HepG2 (cell line): ENCODE measurements at regions not wholly inside any gene's neighbourhood (a gene's known extent, or its start where the extent isn't known, plus 50 kb on each side); places are given as distances from the start of the nearest gene placed in this dataset.

Source experiments
- ATAC-seq: fragments of 200-7000 bp; cut with Tn5 transposase; 3 replicates; pipeline ENCODE4 v1.9.1; 2020; ENCODE audit warnings: mild to moderate bottlenecking, moderate library complexity
- BruUV-seq: library from RNA; stranded (reverse); fragments of 400-500 nt; replicated peaks from 2 replicates; lab custom pipeline; 2021; lab: Mats Ljungman, UMichigan
- CTCF ChIA-PET: fragments of 300-600 bp; formaldehyde crosslinking; extraction: SDS; loops from one replicate; lab custom pipeline; 2021; ENCODE audit warnings: low total read pairs, inconsistent platforms, low intra/inter-chr PET ratio; lab: Yijun Ruan, JAX
- POLR2A ChIA-PET: fragments of 350-600 bp; sonication (Branson Sonifier 250); formaldehyde crosslinking; loops from one replicate; lab custom pipeline; 2020; ENCODE audit warnings: antibody characterized with exemption, inconsistent platforms; lab: Yijun Ruan, JAX
- DNase-seq: peaks from one replicate; pipeline ENCODE4 v3.0.0-alpha.2; 2015; ENCODE audit warnings: low spot score
- FAIRE-seq: peaks from 3 replicates; lab custom pipeline; 2011; peaks lifted over from hg19 to GRCh38; lab: Jason Lieb, UNC
- H2AFZ ChIP-seq: one replicate; pipeline ENCODE4 v1.6.1; 2011; ENCODE audit warnings: low read length, inconsistent platforms
- H3K27ac ChIP-seq: fragments of 300-600 bp; 3 replicates; pipeline ENCODE4 v1.8.0; 2011; ENCODE audit warnings: mixed run types, mild to moderate bottlenecking, mixed read lengths, low read length, inconsistent platforms; ENCODE audit not compliant: insufficient read depth; ENCODE audit errors: extremely low read length
- H3K27me3 ChIP-seq, 2 experiments: fragments of 200-600 bp in 1 of 2; 2 replicates in 1 of 2; 3 replicates in 1 of 2; pipeline versions ENCODE4 v1.6.0 to v1.8.0; 2011; ENCODE audit warnings: low read length in 2 of 2, mild to moderate bottlenecking in 2 of 2, moderate library complexity in 2 of 2, inconsistent platforms in 1 of 2; ENCODE audit not compliant: insufficient read depth in 2 of 2, control insufficient read depth in 1 of 2
- H3K36me3 ChIP-seq, 2 experiments: fragments of 200-600 bp in 1 of 2; replicated peaks in 1 of 2; 2 replicates in 1 of 2; 3 replicates in 1 of 2; pipeline versions ENCODE4 v1.5.1 to v1.8.0; 2011; ENCODE audit warnings: low read length in 2 of 2, inconsistent platforms in 1 of 2; ENCODE audit not compliant: insufficient read depth in 2 of 2, control insufficient read depth in 1 of 2
- H3K4me1 ChIP-seq: 2 replicates; pipeline ENCODE4 v1.5.1; 2012; ENCODE audit warnings: low read length, inconsistent platforms; ENCODE audit not compliant: insufficient read depth
- H3K4me2 ChIP-seq: 2 replicates; pipeline ENCODE4 v1.6.0; 2011; ENCODE audit warnings: low read depth, low read length, inconsistent platforms
- H3K4me3 ChIP-seq, 3 experiments: fragments of 200-600 bp in 1 of 3; sonication (generic), shearing (Covaris generic) in 1 of 3; replicated peaks in 1 of 3; 2 replicates each; pipeline ENCODE4 v1.5.1; 2011 to 2016; ENCODE audit warnings: low read length in 3 of 3, inconsistent platforms in 2 of 3, low read depth in 2 of 3, mild to moderate bottlenecking in 2 of 3, control low read depth in 1 of 3, mixed read lengths in 1 of 3; ENCODE audit not compliant: insufficient read depth in 1 of 3
- H3K79me2 ChIP-seq: one replicate; pipeline ENCODE4 v1.6.1; 2011; ENCODE audit warnings: low read length, inconsistent platforms; ENCODE audit not compliant: insufficient read depth
- H3K9ac ChIP-seq: 2 replicates; pipeline ENCODE4 v1.6.0; 2011; ENCODE audit warnings: mild to moderate bottlenecking, low read depth, low read length, inconsistent platforms; ENCODE audit not compliant: insufficient read depth
- H3K9me3 ChIP-seq: 2 replicates; pipeline ENCODE4 v1.5.1; 2012; ENCODE audit warnings: mild to moderate bottlenecking, low read length
- H4K20me1 ChIP-seq: 2 replicates; pipeline ENCODE4 v1.6.0; 2011; ENCODE audit warnings: inconsistent platforms, mild to moderate bottlenecking, low read length, moderate library complexity; ENCODE audit not compliant: insufficient read depth
- ATAD3A ChIP-seq: sonication (generic); formaldehyde crosslinking; IDR thresholded peaks from 2 replicates; pipeline ENCODE4 v1.4.0; 2020; ENCODE audit warnings: missing genetic modification reagents
- CTCF ChIP-seq: sonication (generic); formaldehyde crosslinking; IDR thresholded peaks from 2 replicates; pipeline ENCODE4 v1.5.0; 2020; ENCODE audit warnings: mild to moderate bottlenecking, missing genetic modification reagents, moderate library complexity
- DMTF1 ChIP-seq: sonication (generic); formaldehyde crosslinking; IDR thresholded peaks from 2 replicates; pipeline ENCODE4 v1.4.0; 2020; ENCODE audit warnings: mild to moderate bottlenecking, missing genetic modification reagents
- POLR2G ChIP-seq: fragments of 200-400 bp; formaldehyde crosslinking; IDR thresholded peaks from 2 replicates; pipeline ENCODE4 v1.6.1; 2018; ENCODE audit warnings: mild to moderate bottlenecking, low read depth, low read length, moderate library complexity
- STAG1 ChIP-seq: sonication (generic); formaldehyde crosslinking; IDR thresholded peaks from 2 replicates; pipeline ENCODE4 v1.4.0; 2020; ENCODE audit warnings: missing genetic modification reagents
- TP53 ChIP-seq: sonication (generic); formaldehyde crosslinking; conservative IDR thresholded peaks from 2 replicates; pipeline ENCODE4 v1.4.0; 2020; ENCODE audit warnings: missing genetic modification reagents
- ZBTB43 ChIP-seq: sonication (generic); formaldehyde crosslinking; conservative IDR thresholded peaks from 2 replicates; pipeline ENCODE4 v1.4.0; 2020; ENCODE audit warnings: missing genetic modification reagents
- ZNF260 ChIP-seq: sonication (generic); formaldehyde crosslinking; IDR thresholded peaks from 2 replicates; pipeline ENCODE4 v1.4.0; 2020; ENCODE audit warnings: missing genetic modification reagents, low read depth, mild to moderate bottlenecking, borderline replicate concordance
- ZNF354B ChIP-seq: sonication (generic); formaldehyde crosslinking; IDR thresholded peaks from 2 replicates; pipeline ENCODE4 v1.8.0; 2022; ENCODE audit warnings: mild to moderate bottlenecking, missing genetic modification reagents
- ZNF513 ChIP-seq: sonication (generic); formaldehyde crosslinking; conservative IDR thresholded peaks from 2 replicates; pipeline ENCODE4 v1.5.0; 2020; ENCODE audit warnings: missing genetic modification reagents
- ZNF558 ChIP-seq: sonication (generic); formaldehyde crosslinking; IDR thresholded peaks from 2 replicates; pipeline ENCODE4 v1.9.0; 2022; ENCODE audit warnings: mild to moderate bottlenecking, missing genetic modification reagents, borderline replicate concordance
- ZNF670 ChIP-seq: sonication (generic); formaldehyde crosslinking; IDR thresholded peaks from 2 replicates; pipeline ENCODE4 v1.8.0; 2022; ENCODE audit warnings: mild to moderate bottlenecking, missing genetic modification reagents, borderline replicate concordance
- ZSCAN29 ChIP-seq: sonication (generic); formaldehyde crosslinking; conservative IDR thresholded peaks from 2 replicates; pipeline ENCODE4 v1.4.0; 2020; ENCODE audit warnings: mild to moderate bottlenecking, missing genetic modification reagents
- ZXDC ChIP-seq: sonication (generic); formaldehyde crosslinking; IDR thresholded peaks from 2 replicates; pipeline ENCODE4 v1.5.0; 2020; ENCODE audit warnings: mild to moderate bottlenecking, missing genetic modification reagents
- WGBS: methylation state at CpG from one replicate; pipeline ENCODE4 v1.1.6; 2017; ENCODE audit warnings: low lambda C conversion rate; 5-methylcytosine and 5-hydroxymethylcytosine counted together
- in situ Hi-C: cut with HindIII; loops from 2 replicates; pipeline ENCODE4 v1.10.0; 2017; ENCODE audit warnings: low pct_unique_long_range_greater_than_20kb; ENCODE audit not compliant: extremely low pct_ligation_motif_present
- intact Hi-C: fragments of 100-400 bp; cut with micrococcal nuclease; formaldehyde crosslinking; loops from one replicate; pipeline ENCODE4 v1.10.0; 2022; ENCODE audit not compliant: unreplicated experiment

- FAIRE-seq = peak; percentile 37
- in situ Hi-C loops = loop anchor here (5.0 kb wide), 2 partner anchors 78 to 152 kb away; no protein-coding TSS in a partner anchor
- no peaks in the 10 kb centered on the region for H3K4me1 ChIP-seq
- peak; percentile 73 for TF ChIP-seq STAG1 (CRISPR knock-in tag)
- no peak for TF ChIP-seq ZNF260
- TF ChIP-seq DMTF1 (CRISPR knock-in tag) = no peak
- no peak for TF ChIP-seq TP53 (CRISPR knock-in tag)
- no peak for TF ChIP-seq POLR2G
- peak; percentile 90 for TF ChIP-seq CTCF
- TF ChIP-seq ATAD3A (CRISPR knock-in tag) = no peak
- TF ChIP-seq ZXDC (CRISPR knock-in tag) = no peak
- TF ChIP-seq ZNF354B (CRISPR knock-in tag) = no peak
- no peak for TF ChIP-seq ZNF670 (CRISPR knock-in tag)
- TF ChIP-seq ZBTB43 (CRISPR knock-in tag) = no peak
- TF ChIP-seq ZSCAN29 (CRISPR knock-in tag) = no peak
- TF ChIP-seq ZNF513 = no peak
- TF ChIP-seq ZNF558 (CRISPR knock-in tag) = no peak
Measured at GRCh38 chr1:201709564-201710295, 119.2 kb upstream of the IPO9 start.

More at GRCh38 chr1:201709564-201710295, 119.2 kb upstream of the IPO9 start:
- Histone ChIP-seq H3K36me3 (no peaks in the 10 kb centered on the region), H3K27ac (no peak overlapping the region), H4K20me1 (no peaks in the 10 kb centered on the region), H3K9me3 (no peaks in the 10 kb centered on the region), H3K4me3 (no peak overlapping the region), H3K4me2 (no peak overlapping the region), H3K79me2 (no peaks in the 10 kb centered on the region), H3K27me3 (no peaks in the 10 kb centered on the region; a peak in 1 of 5 replicates), H3K9ac (no peak overlapping the region), H2AFZ (no peak overlapping the region)
- WGBS = 0% methylated on average over 3 of the region's 4 CpGs
- DNase-seq = peak; percentile 24
- POLR2A ChIA-PET = no interaction called here
- peak; percentile 99 for ATAC-seq
- CTCF ChIA-PET = interaction anchor here (2.3 kb wide), 1 partner anchor 84 kb away, joined by 27 read pairs; no protein-coding TSS in a partner anchor
- no TSS peak for BruUV-seq
- intact Hi-C loops = loop anchor here (1.0 kb wide), 1 partner anchor 84 kb away; no protein-coding TSS in a partner anchor
